Astrocyte (in vitro differentiated cells and primary cell): ENCODE measurements at regions not wholly inside any gene's neighbourhood (a gene's known extent, or its start where the extent isn't known, plus 50 kb on each side); places are given as distances from the start of the nearest gene placed in this dataset.

ENCODE experiments used
- DNase-seq: peaks from one replicate; pipeline ENCODE4 v3.0.0-alpha.2; 2010; ENCODE audit warnings: low read depth
- FAIRE-seq: peaks from 2 replicates; lab custom pipeline; 2011; peaks lifted over from hg19 to GRCh38; lab: Jason Lieb, UNC
- H2AFZ ChIP-seq: 2 replicates; pipeline ENCODE4 v1.6.0; 2012; ENCODE audit warnings: low read depth, low read length, inconsistent platforms
- H3K27ac ChIP-seq: 2 replicates; pipeline ENCODE4 v1.5.1; 2011; ENCODE audit warnings: low read depth, low read length, inconsistent platforms
- H3K27me3 ChIP-seq: 2 replicates; pipeline ENCODE4 v1.6.0; 2011; ENCODE audit warnings: low read length, inconsistent platforms; ENCODE audit not compliant: insufficient read depth
- H3K36me3 ChIP-seq: 2 replicates; pipeline ENCODE4 v1.5.1; 2011; ENCODE audit warnings: low read length, inconsistent platforms; ENCODE audit not compliant: insufficient read depth
- H3K4me1 ChIP-seq: 2 replicates; pipeline ENCODE4 v1.5.1; 2011; ENCODE audit warnings: low read length, inconsistent platforms; ENCODE audit not compliant: insufficient read depth
- H3K4me2 ChIP-seq: 2 replicates; pipeline ENCODE4 v1.6.0; 2012; ENCODE audit warnings: low read length, inconsistent platforms
- H3K4me3 ChIP-seq: 2 replicates; pipeline ENCODE4 v1.5.1; 2011; ENCODE audit warnings: low read depth, mild to moderate bottlenecking, low read length, inconsistent platforms; ENCODE audit not compliant: insufficient read depth
- H3K79me2 ChIP-seq: 2 replicates; pipeline ENCODE4 v1.6.0; 2012; ENCODE audit warnings: mild to moderate bottlenecking, low read length, inconsistent platforms; ENCODE audit not compliant: insufficient read depth
- H3K9ac ChIP-seq: 2 replicates; pipeline ENCODE4 v1.6.0; 2012; ENCODE audit warnings: mild to moderate bottlenecking, low read length, inconsistent platforms
- H3K9me3 ChIP-seq: 2 replicates; pipeline ENCODE4 v1.5.1; 2012; ENCODE audit warnings: low read depth, mild to moderate bottlenecking, low read length, inconsistent platforms; ENCODE audit not compliant: insufficient read depth
- H4K20me1 ChIP-seq: 2 replicates; pipeline ENCODE4 v1.6.0; 2012; ENCODE audit warnings: low read length, inconsistent platforms; ENCODE audit not compliant: insufficient read depth
- H3K27ac Mint-ChIP-seq: one replicate; pipeline ENCODE4 v1.8.0; 2021; ENCODE audit warnings: mild to moderate bottlenecking, mixed read lengths; ENCODE audit not compliant: unreplicated experiment
- H3K27me3 Mint-ChIP-seq: one replicate; pipeline ENCODE4 v1.8.0; 2021; ENCODE audit warnings: low read depth, mixed read lengths; ENCODE audit not compliant: unreplicated experiment
- H3K36me3 Mint-ChIP-seq: one replicate; pipeline ENCODE4 v1.8.0; 2021; ENCODE audit warnings: low read depth, mixed read lengths; ENCODE audit not compliant: unreplicated experiment
- H3K4me1 Mint-ChIP-seq: one replicate; pipeline ENCODE4 v1.8.0; 2021; ENCODE audit warnings: low read depth, mixed read lengths; ENCODE audit not compliant: unreplicated experiment
- H3K4me3 Mint-ChIP-seq: one replicate; pipeline ENCODE4 v1.8.0; 2021; ENCODE audit warnings: mild to moderate bottlenecking, moderate library complexity, mixed read lengths; ENCODE audit not compliant: unreplicated experiment
- H3K9me3 Mint-ChIP-seq: one replicate; pipeline ENCODE4 v1.8.0; 2021; ENCODE audit warnings: mild to moderate bottlenecking, mixed read lengths; ENCODE audit not compliant: unreplicated experiment
- EZH2 ChIP-seq: IDR thresholded peaks from 2 replicates; pipeline ENCODE4 v1.6.1; 2012; ENCODE audit warnings: mild to moderate bottlenecking, low read length, inconsistent platforms; ENCODE audit not compliant: insufficient read depth
- TF ChIP-seq, protein P1 (sequence below): IDR thresholded peaks from 2 replicates; pipeline ENCODE4 v1.5.1; 2011; ENCODE audit warnings: low read depth, mild to moderate bottlenecking, inconsistent platforms, low read length, moderate library complexity; ENCODE audit not compliant: insufficient read depth

DNA sequence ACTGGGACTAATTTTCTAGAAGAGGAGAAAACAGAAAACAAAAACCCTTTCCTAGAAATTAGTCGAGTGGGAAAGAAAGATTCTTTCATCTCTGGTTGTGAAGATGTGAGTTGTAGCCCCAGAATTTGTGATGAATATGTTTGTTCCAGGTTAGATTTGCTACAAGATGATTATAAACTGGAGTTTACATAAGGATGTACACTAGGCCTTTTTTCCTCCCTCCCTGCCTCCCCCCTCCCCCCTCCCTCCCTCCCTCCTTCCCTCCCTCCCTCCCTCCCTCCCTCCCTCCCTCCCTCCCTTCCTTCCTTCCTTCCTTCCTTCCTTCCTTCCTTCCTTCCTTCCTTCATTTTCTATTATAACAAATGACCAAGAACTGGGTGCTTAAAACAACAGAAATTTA lies 1502.0 kb downstream of the SI start:
- no peaks in the 10 kb centered on the region for H4K20me1 ChIP-seq
- no peaks in the 10 kb centered on the region for H3K4me1 Mint-ChIP-seq
- H3K79me2 ChIP-seq, result no peaks in the 10 kb centered on the region
- no peak for TF ChIP-seq EZH2
- TF ChIP-seq, protein P1, sequence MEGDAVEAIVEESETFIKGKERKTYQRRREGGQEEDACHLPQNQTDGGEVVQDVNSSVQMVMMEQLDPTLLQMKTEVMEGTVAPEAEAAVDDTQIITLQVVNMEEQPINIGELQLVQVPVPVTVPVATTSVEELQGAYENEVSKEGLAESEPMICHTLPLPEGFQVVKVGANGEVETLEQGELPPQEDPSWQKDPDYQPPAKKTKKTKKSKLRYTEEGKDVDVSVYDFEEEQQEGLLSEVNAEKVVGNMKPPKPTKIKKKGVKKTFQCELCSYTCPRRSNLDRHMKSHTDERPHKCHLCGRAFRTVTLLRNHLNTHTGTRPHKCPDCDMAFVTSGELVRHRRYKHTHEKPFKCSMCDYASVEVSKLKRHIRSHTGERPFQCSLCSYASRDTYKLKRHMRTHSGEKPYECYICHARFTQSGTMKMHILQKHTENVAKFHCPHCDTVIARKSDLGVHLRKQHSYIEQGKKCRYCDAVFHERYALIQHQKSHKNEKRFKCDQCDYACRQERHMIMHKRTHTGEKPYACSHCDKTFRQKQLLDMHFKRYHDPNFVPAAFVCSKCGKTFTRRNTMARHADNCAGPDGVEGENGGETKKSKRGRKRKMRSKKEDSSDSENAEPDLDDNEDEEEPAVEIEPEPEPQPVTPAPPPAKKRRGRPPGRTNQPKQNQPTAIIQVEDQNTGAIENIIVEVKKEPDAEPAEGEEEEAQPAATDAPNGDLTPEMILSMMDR, result no peak
- H3K27ac Mint-ChIP-seq, result no peak overlapping the region
- H3K27me3 ChIP-seq, result no peaks in the 10 kb centered on the region
- H3K9me3 ChIP-seq, result no peaks in the 10 kb centered on the region
- no peaks in the 10 kb centered on the region for H3K27me3 Mint-ChIP-seq
- H3K4me3 ChIP-seq, result no peak overlapping the region
- no peak overlapping the region for H3K27ac ChIP-seq
- no peaks in the 10 kb centered on the region for H3K4me1 ChIP-seq
- H3K36me3 ChIP-seq, result no peaks in the 10 kb centered on the region
- H3K9me3 Mint-ChIP-seq, result peaks cover 3% of the 10 kb centered on the region
- no peak overlapping the region for H3K4me3 Mint-ChIP-seq
- no peak overlapping the region for H2AFZ ChIP-seq
- FAIRE-seq (no peak), DNase-seq (no peak)
- H3K9ac ChIP-seq, result no peak overlapping the region
- peaks cover 2% of the 10 kb centered on the region for H3K36me3 Mint-ChIP-seq
- no peak overlapping the region for H3K4me2 ChIP-seq

DNA sequence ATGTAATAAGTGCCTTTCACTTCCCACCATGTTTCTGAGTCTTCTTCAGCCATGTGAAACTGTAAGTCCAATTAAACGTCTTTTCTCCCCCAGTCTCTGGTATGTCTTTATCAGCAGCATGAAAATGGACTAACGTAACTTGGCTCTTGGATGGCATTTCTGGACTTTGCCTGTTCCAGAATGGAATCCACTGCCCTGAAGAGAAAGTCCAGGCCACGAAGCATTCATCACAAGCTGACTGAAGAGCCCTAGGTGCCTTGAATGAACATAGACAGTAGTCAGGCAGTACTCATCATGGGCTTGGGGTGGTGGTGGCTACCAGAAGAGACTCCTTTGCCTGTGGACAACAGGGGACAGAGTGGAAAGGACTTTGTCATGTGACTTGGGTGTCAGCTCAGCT lies 1505.0 kb downstream of the SI start:
- Histone ChIP-seq H3K9ac (no peak overlapping the region), H3K27me3 (no peaks in the 10 kb centered on the region), H3K9me3 (no peaks in the 10 kb centered on the region), H3K36me3 (no peaks in the 10 kb centered on the region), H3K4me1 (no peaks in the 10 kb centered on the region), H3K4me2 (no peak overlapping the region), H3K27ac (no peak overlapping the region), H3K79me2 (no peaks in the 10 kb centered on the region), H2AFZ (no peak overlapping the region), H3K4me3 (no peak overlapping the region), H4K20me1 (no peaks in the 10 kb centered on the region)
- H3K9me3 Mint-ChIP-seq, result peaks cover 3% of the 10 kb centered on the region
- no peak overlapping the region for H3K4me3 Mint-ChIP-seq
- DNase-seq, result no peak
- no peaks in the 10 kb centered on the region for H3K4me1 Mint-ChIP-seq
- TF ChIP-seq, protein P1, result no peak
- TF ChIP-seq EZH2, result no peak
- H3K27me3 Mint-ChIP-seq, result no peaks in the 10 kb centered on the region
- no peak for FAIRE-seq
- H3K36me3 Mint-ChIP-seq, result peaks cover 2% of the 10 kb centered on the region
- no peak overlapping the region for H3K27ac Mint-ChIP-seq

DNA sequence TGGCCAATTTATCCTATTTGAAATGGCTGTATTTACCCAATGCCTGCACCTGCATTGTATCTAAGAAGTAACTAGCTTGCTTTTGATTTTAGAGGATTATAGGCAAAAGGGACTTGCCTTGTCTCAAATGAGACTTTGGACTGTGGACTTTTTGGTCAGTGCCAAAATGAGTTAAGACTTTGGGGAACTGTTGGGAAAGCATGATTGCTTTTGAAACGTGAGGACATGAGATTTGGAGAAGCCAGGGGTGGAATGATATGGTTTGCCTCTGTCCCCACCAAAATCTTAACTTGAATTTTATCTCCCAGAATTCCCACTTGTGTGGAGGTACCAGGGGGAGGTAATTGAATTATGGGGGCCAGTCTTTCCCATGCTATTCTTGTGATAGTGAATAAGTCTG lies 1505.4 kb downstream of the SI start:
- H3K27me3 ChIP-seq, result no peaks in the 10 kb centered on the region
- H4K20me1 ChIP-seq, result no peaks in the 10 kb centered on the region
- H3K4me3 ChIP-seq, result no peak overlapping the region
- no peaks in the 10 kb centered on the region for H3K9me3 ChIP-seq
- FAIRE-seq (no peak), DNase-seq (no peak)
- Mint-ChIP-seq H3K27ac (no peak overlapping the region), H3K36me3 (peaks cover 2% of the 10 kb centered on the region), H3K9me3 (peaks cover 3% of the 10 kb centered on the region), H3K27me3 (no peaks in the 10 kb centered on the region), H3K4me1 (no peaks in the 10 kb centered on the region), H3K4me3 (no peak overlapping the region)
- TF ChIP-seq, protein P1, result no peak
- no peak for TF ChIP-seq EZH2
- no peak overlapping the region for H3K9ac ChIP-seq
- H3K4me2 ChIP-seq, result no peak overlapping the region
- H2AFZ ChIP-seq, result no peak overlapping the region
- H3K4me1 ChIP-seq, result no peaks in the 10 kb centered on the region
- H3K27ac ChIP-seq, result no peak overlapping the region
- no peaks in the 10 kb centered on the region for H3K79me2 ChIP-seq
- no peaks in the 10 kb centered on the region for H3K36me3 ChIP-seq
